ENCODE measurements at regions not wholly inside any gene's neighbourhood (a gene's known extent, or its start where the extent isn't known, plus 50 kb on each side); places are given as distances from the start of the nearest gene placed in this dataset.

DNA sequence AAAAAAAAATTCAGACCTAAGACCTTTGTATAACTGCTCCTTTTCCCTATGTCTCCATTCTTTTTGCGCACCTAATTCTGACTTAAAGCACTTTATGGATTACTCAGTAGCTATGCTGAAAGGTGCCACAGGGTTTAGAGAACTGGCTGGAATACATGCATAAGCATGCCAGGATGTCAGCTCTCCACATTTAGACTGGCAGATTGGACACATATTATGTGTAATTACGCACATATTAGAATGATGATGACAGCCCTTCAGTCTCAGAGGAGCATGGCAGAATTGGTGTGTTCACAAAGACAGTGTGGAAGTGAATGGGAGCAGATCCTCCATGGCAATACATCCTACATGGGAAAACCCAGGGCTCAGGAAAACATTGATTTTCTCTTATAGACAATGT is 108.1 kb upstream of the LSAMP start:
- TF ChIP-seq, protein P1, sequence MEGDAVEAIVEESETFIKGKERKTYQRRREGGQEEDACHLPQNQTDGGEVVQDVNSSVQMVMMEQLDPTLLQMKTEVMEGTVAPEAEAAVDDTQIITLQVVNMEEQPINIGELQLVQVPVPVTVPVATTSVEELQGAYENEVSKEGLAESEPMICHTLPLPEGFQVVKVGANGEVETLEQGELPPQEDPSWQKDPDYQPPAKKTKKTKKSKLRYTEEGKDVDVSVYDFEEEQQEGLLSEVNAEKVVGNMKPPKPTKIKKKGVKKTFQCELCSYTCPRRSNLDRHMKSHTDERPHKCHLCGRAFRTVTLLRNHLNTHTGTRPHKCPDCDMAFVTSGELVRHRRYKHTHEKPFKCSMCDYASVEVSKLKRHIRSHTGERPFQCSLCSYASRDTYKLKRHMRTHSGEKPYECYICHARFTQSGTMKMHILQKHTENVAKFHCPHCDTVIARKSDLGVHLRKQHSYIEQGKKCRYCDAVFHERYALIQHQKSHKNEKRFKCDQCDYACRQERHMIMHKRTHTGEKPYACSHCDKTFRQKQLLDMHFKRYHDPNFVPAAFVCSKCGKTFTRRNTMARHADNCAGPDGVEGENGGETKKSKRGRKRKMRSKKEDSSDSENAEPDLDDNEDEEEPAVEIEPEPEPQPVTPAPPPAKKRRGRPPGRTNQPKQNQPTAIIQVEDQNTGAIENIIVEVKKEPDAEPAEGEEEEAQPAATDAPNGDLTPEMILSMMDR (conservative IDR thresholded peaks at IDR 0.05), result no peak
- no peak for TF ChIP-seq EZH2 (IDR thresholded peaks at IDR 0.05; ENCODE audit: low read depth)
